Glomerular visceral epithelial cell (primary cell): ENCODE measurements at regions not wholly inside any gene's neighbourhood (a gene's known extent, or its start where the extent isn't known, plus 50 kb on each side); places are given as distances from the start of the nearest gene placed in this dataset.
"Not testable (repeated sequence)": the region's sequence is repeated elsewhere in the genome, so short reads cannot be mapped to it uniquely, and the experiment has no call there.

ENCODE experiments used
- DNase-seq: peaks from one replicate; pipeline ENCODE4 v3.0.0-alpha.2; 2016; ENCODE audit errors: extremely low spot score

GRCh38 chrX:34270434-34270833 is 138.3 kb upstream of the FAM47A start:
- DNase-seq, result no peak

DNA sequence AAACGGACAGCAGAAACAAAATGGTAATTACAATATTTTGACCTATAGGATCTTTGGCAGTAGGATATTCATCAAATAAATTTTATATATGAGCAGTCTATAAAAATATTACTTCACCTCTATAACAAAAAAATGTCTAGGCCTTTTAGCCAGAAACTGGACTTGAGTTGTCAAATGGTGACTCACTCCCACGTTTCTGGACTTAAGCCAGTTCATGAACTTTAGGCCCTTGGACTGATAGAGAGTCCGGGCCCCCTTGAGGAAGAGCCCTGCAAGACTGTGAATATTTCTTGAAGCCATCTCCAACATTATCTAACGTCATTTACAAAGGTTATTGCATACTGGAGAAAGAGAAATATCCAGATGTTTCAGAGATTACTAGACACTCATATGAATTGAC is 106.8 kb upstream of the FAM47A start:
- no peak for DNase-seq

- DNase-seq, result not testable (repeated sequence)
Measured at GRCh38 chrX:34230156-34230555, 98.0 kb upstream of the FAM47A start.

DNA sequence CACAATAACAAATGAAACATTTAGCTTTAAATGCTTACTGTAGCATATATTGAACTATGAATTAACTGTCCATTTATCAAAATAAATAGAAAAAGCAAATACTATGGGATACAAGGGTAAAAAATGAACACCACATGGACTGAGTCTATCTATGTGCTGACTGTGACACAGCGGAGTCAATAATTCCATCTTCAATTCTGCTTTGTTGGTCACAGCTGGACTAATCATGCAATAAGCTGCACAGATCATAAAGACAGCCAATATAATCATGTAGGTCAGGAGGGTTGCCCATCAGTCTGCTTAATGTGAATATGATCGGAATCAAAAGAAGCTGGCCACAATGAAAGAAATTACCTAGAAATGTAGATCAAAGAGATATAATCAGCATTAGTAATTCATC is 95.7 kb upstream of the FAM47A start:
- no peak for DNase-seq

DNA sequence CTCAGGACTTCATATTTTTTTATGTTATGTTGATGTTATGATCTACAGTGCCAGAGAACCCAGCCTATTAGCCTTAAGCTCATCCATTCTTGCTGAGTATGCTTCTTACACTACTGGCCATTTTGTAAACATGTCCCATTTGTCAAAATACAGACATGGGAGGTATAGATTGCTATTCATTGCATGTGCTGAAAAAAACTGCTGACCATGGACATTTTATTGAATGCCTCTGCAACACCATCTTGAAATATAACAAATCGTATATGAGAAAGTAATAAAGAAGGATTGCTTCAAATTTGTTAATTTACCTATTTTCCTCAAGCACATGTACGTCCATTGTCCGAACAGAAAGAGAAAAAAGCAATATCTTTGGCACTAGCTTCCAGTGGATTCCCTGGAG is 91.5 kb upstream of the FAM47A start:
- DNase-seq, result no peak

DNA sequence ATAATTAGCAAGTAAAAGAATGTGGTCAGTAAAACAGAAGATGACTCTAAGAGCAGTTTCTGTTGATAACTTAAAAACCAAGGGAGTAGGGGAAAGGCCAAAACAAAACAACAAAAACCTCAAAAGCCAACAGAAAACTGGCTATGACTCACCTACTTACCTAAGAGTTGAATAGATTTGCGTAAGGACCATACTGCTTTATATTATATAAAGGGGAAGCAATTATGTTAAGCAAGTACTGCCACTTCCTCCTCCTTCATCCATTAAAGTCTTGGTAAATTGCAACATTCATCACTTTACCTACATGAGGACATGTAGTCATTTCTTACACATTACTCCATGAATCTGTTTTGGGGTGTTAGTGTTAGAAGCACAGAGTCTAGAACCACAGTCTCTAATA is 85.9 kb upstream of the FAM47A start:
- DNase-seq, result no peak

GRCh38 chrX:34197946-34198345 is 65.8 kb upstream of the FAM47A start:
- DNase-seq, result no peak
